ENCODE measurements at regions not wholly inside any gene's neighbourhood (a gene's known extent, or its start where the extent isn't known, plus 50 kb on each side); places are given as distances from the start of the nearest gene placed in this dataset.

DNA sequence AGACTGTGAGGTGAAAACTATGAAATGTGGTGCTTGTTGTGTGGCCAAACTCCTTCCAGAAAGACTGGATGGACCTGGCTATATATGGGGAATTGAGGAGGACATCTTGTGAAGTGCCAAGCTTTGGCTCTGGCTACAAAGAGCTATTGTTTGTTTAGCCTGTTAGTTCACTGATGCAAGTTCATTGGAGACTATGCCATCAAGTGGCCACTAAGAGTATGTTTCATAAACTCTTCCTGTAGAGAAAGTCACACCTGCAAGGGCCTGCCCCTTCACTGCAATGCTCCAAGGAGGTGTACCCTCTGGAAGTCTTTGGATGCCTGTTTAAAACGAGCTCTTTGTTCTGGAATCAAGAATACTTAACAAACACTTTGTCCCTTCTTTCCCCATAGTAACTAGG is 382.0 kb downstream of the GABRG1 start:
- TF ChIP-seq, protein P1, sequence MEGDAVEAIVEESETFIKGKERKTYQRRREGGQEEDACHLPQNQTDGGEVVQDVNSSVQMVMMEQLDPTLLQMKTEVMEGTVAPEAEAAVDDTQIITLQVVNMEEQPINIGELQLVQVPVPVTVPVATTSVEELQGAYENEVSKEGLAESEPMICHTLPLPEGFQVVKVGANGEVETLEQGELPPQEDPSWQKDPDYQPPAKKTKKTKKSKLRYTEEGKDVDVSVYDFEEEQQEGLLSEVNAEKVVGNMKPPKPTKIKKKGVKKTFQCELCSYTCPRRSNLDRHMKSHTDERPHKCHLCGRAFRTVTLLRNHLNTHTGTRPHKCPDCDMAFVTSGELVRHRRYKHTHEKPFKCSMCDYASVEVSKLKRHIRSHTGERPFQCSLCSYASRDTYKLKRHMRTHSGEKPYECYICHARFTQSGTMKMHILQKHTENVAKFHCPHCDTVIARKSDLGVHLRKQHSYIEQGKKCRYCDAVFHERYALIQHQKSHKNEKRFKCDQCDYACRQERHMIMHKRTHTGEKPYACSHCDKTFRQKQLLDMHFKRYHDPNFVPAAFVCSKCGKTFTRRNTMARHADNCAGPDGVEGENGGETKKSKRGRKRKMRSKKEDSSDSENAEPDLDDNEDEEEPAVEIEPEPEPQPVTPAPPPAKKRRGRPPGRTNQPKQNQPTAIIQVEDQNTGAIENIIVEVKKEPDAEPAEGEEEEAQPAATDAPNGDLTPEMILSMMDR (conservative IDR thresholded peaks at IDR 0.05 in 1 of 2, IDR thresholded peaks at IDR 0.05 in 1 of 2; ENCODE audit: low read depth in 1 of 2, low read length in 2 of 2): no peak
- no peak for TF ChIP-seq EZH2 (IDR thresholded peaks at IDR 0.05; ENCODE audit: low read length, missing control alignments)

All from fibroblast of lung (primary cell).